Skeletal muscle cell (primary cell): ENCODE measurements at regions not wholly inside any gene's neighbourhood (a gene's known extent, or its start where the extent isn't known, plus 50 kb on each side); places are given as distances from the start of the nearest gene placed in this dataset.
"Not testable (repeated sequence)": the region's sequence is repeated elsewhere in the genome, so short reads cannot be mapped to it uniquely, and the experiment has no call there.

Experiments used
- DNase-seq: peaks from one replicate; pipeline ENCODE4 v3.0.0-alpha.2; 2010; ENCODE audit warnings: low read depth
- H3K4me3 ChIP-seq: 2 replicates; pipeline ENCODE4 v1.5.1; 2011; ENCODE audit warnings: low read depth, mild to moderate bottlenecking, control low read depth, low read length, moderate library complexity

DNA sequence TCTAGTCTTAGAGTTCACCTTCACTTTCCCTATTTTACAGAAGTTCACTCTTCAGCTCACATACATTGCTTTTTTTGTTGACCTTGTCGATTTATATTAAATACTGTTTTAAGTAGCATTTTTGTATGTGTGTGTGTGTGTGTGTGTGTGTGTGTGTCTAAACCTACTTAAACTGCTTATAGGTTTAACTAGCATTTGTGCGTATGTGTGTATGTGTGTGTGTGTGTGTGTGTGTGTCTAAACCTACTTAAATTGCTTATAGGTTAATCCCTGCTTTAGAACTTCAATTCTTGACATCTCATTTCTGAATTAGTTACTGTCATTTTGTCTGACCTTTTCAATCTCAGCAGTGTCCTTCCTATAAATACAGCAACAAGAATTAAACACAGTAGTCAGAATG is 254.8 kb upstream of the EPHA3 start:
- H3K4me3 ChIP-seq: no peak overlapping the region
- no peak for DNase-seq

DNA sequence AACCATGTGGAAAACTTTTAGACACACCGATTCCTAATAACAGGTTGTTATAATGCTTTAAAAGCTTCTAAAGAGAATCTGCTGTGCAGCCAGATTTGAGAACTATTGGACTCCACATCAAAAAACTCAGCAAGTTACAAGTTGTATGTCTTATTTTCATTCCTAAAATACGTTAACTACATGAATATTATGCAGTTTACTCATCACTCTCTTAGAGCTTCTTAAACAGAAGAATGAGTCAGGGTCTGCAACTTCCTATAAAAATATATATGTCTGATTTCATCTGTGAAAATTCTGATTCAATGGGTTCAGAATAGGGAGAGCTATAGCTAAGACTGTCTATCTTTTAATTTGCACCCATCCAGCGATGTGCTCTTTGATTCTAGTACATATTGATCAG is 244.2 kb upstream of the EPHA3 start:
- H3K4me3 ChIP-seq: no peak overlapping the region
- DNase-seq: peak; percentile 4

DNA sequence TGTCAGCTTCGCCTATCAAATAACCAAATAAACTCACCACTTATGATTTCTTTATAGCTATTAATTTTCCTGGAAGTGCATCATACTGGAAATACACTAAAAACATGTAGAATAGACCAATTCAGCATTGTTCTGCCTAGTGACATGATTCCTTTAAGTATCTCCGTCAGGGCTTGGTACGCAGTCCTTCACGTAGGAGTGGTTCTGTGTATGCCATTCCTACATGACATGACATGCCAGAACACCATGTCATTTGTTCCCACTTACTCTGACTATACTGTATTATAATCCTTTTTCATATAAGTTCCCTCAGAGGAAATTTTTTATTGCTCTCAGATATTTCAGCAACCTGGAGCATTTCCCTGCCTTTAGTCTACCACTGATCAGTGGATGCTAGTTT is 230.7 kb upstream of the EPHA3 start:
- DNase-seq: no peak
- H3K4me3 ChIP-seq: no peak overlapping the region

DNA sequence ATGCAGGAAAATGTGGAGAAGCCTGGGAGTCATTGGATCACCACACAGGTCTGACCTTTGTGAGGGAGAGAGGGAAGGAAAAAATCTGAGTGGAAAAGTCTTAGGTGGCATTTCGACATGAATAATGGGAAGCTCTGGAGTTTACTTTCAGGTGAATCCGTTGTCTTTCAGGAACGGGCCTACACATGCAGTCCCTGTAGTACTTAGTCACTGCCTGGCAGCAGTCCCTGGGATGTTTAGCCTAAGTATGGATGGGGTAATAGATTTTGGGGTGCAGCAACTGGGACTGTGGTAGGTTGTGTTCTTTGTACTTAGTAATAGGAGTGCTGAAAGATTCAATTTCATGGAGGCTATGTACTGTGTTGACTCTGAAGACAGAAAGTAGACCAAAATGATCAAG is 227.5 kb upstream of the EPHA3 start:
- no peak overlapping the region for H3K4me3 ChIP-seq
- DNase-seq: no peak

DNA sequence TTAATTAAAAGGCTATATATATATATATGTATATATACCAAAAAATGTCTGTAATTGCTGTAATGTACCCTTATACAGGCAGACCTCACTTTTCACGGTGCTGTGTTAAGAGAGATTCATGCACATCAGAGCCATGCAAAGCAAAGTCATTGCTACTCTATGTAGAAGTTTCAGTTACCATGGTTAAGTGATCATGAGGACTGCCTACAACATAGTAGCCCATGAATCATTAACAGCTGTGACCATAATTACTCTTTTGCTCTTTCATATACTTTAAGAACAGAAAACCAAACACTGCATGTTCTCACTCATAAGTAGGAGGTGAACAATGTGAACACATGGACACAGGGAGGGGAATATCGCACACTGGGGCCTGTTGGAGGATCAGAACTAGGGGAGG is 225.3 kb upstream of the EPHA3 start:
- no peak for DNase-seq
- no peak overlapping the region for H3K4me3 ChIP-seq

DNA sequence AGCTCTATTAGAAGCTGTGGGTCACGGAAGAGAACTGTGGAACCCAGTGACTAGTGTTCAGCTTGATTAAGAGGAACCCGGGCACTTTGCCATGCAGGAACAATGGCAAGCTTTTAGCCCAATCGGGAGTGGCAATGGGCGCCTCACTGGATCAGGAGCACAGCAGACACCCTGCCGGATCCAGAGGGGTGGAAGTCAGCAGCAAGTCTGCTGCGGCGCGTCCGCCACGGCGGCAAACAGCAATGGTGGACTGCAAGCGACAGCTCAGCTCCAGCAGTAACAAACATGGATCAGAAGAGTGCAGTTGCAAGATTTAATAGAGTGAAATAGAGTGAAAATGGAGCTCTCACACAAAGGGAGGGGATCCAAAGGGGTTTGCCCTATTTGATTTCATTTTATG is 220.8 kb upstream of the EPHA3 start:
- DNase-seq, H3K4me3 ChIP-seq: not testable (repeated sequence)

DNA sequence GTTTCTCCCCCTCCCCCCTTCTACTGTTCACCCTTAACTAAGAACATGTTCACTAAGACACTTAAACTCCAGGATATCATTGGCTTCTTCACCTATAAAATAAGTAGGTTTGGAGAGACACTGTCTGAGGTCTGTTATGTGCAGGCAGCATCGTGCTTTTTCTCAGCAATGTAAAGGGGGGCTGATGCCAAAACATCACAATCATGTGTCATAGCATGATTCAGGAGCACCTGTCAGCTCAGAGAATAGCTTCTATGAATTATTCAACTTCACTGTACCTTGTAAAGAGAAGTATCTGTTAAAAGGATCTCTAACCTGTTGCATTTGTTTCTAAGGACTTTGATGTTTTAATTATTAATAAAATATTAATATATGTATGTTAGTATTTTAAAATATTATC is 211.4 kb upstream of the EPHA3 start:
- no peak for DNase-seq
- H3K4me3 ChIP-seq: no peak overlapping the region

DNA sequence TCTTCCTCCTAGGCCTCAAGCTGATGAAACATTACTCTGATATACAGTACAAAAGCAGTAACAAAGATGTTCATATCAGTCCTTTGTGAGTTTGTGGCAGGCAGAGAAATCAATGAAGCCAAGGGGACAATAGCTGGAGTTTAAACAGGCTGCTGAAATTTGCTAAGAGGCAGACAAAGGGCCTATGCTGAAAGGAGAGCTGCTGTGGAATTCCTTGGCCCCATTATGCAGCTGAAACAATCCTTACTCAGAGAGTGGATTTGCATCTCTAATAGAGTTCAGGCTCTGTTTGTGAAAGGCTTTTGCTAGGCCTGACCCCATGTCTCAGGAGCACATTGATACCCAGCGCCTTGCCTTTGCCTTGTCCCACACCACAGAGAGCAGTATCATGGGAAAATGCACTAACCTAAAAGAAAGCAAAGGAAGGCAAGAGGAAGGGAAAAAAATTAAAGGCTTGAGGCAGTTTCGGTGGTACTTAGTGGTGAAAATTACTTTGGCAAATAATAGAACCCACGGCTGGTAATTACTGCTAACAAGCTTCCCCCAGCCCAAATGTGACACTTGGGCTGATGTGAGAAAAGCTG is 195.0 kb upstream of the EPHA3 start:
- no peak for DNase-seq
- no peak overlapping the region for H3K4me3 ChIP-seq

DNA sequence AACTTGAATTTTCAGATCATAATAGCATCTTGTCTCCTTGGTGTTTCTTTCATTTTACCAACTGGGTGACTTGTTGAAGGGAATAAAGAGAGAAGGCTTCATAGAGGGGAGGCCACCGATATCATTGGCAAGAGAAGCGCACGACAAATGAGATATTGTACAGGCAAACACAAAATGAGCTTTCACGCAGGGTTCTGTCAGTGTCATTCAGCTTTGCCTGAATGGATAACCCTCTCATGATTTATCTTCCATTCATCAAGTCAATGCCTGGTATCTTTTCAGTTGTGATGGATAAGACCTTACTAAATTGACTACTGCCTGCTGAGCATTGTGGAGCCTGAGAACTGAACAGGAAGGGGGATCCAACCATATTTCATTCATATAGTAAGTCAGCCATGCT is 188.6 kb upstream of the EPHA3 start:
- no peak for DNase-seq
- no peak overlapping the region for H3K4me3 ChIP-seq

DNA sequence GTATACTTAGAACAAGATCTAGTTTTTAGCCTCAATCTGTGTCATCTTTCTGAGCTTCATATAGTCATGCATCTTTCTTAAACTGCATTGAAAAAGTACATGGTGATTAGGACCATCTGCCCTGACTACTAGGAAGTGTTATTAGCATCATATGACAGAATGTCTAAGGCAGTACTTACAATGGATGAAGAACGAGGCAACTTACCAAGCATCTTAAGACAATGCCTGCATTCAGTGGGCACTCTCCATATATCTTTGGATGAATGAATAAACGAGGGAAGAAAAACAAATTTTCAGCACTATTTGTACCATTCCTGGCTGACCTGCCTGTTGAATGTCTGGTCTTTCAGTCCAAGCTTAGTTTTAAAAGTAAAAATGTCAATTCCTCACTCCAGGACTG is 185.4 kb upstream of the EPHA3 start:
- no peak for DNase-seq
- no peak overlapping the region for H3K4me3 ChIP-seq

DNA sequence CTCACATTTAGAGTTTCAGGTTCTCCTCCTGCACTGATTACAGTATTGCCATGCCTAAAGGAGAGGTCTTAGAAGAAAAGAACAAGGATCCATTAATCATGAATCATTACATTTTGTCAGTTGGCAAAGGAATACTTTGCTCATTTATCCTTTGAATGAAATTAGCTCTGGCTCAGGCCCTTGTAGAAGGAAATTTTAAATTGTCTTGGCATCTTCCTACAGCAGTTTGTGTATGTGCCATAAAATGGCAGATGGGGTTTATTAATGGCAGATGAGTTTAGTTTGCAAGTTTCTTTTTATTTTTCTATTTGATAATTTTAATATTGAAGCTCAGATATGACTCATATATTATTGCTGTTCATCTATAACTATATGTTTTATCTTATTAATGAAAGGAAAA is 181.2 kb upstream of the EPHA3 start:
- no peak for DNase-seq
- H3K4me3 ChIP-seq: no peak overlapping the region

DNA sequence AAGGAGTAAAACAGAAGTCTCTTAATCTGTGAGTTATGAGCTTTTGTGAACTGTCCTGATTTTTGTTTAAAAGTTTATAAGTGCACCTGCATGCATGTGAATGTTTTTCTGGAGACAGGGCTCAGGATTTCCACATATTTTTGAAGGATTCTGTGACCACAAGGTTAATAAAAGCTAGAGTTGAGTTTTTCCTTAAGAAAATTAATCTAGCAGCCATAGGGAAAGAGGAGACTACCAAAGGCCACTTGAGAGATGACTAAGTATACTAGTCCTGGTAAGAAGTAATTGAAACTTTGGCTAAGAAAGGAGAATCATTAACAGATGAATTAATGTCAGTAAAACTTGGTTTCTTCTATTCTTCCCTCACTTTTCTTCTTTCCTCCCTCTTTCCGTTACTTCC is 176.8 kb upstream of the EPHA3 start:
- no peak for DNase-seq

DNA sequence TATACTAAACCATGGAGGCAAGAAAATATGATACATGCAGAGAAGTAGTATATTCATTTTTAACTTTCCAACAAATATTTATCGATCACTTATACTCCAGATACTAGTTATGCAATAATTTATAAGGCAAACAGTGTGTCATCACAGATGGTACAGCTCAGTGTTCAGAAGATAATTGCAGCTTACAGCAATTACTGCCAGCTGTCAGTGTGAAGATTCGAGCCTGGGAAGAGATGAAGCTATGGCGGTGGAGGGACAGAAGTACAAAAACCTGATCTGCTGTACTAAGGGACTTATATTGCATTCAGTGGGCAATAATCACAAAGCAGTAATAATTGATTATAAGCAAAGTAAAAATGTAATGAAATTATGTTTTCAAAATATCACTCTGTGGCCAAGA is 170.6 kb upstream of the EPHA3 start:
- no peak overlapping the region for H3K4me3 ChIP-seq
- no peak for DNase-seq

More for the DNA sequence above, 176.8 kb upstream of the EPHA3 start:
- H3K4me3 ChIP-seq: no peak overlapping the region

DNA sequence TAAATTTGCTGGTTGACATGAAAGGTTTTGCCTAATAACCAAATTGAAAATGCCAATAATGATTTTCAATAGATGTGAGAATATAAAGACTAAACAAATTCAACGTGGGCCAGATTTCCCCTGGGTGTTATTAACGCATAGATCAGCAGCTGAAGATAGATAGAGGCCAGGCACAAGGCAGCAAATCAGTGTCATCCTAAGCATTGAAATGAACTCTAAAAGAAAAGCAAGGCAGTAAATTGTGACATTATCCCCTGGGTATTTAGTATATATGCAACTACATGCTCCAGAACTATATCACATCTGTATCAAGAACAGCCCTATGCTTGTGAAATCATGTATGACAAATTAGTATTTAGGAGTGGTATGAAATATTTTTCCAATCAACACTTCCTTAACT is 167.1 kb upstream of the EPHA3 start:
- no peak for DNase-seq
- no peak overlapping the region for H3K4me3 ChIP-seq

DNA sequence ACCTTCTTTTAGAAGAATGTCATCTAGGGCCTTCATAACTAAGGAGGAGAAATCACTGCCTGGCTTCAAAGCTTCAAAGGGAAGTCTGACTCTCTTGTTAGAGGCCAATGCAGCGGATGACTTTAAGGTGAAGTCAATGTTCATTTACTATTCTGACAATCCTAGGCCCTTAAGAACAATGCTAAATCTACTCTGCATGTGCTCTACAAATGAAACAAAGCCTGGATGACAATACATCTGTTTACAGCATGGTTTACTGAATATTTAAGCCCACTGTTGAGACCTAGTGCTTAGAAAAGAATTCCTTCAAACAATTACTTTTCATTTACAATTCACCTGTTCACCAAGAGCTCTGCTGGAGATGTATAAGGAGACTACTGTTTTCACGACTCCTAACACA is 160.4 kb upstream of the EPHA3 start:
- H3K4me3 ChIP-seq: no peak overlapping the region
- DNase-seq: no peak

DNA sequence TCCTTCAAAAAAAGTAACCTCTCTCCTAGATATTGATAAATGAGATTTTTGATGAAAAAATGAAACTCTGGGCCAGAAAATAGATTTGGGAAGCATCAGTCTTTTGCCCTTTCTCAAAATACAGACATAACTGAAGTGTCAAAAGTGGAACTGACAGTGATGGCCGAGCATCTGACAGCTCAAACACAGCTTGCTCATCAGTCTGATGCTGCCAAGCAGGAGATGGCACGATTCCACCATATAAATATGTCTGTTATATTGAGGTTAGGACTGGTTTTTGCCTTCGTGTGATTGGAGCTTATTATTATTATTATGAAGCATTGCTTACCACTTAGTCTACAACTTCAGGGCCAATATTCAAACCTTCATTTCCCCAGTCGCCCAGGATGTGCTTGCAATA is 152.6 kb upstream of the EPHA3 start:
- no peak overlapping the region for H3K4me3 ChIP-seq
- no peak for DNase-seq

DNA sequence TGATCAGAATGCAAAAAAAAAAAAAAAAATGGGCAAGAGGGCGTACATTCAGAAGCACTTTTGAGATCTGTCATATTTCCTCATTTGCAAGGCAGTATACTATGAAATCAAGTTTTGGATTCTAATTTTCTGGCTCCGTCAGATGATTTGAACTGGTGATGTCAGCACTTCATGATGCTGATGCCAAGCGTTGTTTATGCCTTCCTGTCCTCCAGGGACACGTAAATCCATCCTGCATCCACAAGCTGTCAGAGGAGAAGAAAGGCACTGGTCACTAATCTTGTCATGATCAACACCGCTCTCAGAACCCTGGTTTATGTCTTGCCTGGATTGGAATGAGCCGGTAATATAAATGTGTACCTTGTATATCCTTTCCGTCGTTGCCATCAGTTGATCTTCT is 152.1 kb upstream of the EPHA3 start:
- no peak for DNase-seq
- H3K4me3 ChIP-seq: no peak overlapping the region

DNA sequence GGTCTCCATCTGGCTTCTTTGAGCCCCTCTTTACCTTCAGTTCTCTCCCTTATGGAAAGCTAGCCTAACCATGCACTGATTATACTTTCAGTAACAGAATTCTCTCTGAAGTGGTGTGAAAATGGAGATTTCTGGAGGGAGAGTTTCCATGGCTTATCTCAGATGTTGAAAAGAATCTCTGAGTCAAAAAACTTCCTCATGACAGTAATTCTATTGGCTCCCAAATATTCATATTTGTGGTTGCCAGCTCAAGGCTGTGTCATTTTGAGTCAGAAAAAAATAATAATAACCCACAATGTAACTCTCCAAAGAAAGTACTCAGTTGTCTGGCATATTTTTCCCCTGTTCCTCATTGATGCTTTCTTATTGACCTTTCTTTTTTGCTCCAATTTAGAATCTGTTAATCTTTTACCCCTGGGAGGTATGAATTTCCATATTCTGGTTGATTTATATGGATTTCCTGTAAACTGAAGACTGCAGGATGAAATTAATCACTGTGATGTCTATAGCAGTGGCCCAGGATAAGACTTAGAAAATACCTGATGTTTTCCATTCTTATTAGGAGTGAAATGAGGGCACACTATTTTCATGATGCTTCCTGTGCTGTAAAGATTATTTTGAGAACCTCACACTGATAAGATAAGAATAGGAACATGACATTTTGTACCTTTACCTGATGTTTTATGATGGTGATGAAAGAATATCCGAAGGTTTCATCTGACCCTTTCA is 149.5 kb upstream of the EPHA3 start:
- peak; percentile 37 for DNase-seq
- no peak overlapping the region for H3K4me3 ChIP-seq

DNA sequence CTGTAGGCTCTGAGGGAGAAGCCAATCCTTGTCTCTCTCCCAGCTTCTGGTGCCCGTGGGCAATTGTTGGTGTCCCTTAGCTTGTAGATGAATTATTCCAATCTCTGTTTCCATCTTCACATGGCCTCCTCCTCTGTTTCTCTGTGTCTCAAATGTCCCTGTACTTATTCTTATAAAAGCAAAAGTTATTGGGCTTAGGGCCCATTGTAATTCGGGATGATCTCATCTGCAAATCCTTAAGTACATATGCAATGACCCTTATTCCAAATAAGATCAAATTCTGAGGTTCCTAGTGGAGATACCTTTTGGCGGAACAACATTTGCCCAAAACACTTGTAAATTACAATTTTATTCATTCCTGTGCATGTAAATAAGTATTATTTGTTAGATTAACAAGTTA is 147.4 kb upstream of the EPHA3 start:
- no peak overlapping the region for H3K4me3 ChIP-seq
- no peak for DNase-seq

DNA sequence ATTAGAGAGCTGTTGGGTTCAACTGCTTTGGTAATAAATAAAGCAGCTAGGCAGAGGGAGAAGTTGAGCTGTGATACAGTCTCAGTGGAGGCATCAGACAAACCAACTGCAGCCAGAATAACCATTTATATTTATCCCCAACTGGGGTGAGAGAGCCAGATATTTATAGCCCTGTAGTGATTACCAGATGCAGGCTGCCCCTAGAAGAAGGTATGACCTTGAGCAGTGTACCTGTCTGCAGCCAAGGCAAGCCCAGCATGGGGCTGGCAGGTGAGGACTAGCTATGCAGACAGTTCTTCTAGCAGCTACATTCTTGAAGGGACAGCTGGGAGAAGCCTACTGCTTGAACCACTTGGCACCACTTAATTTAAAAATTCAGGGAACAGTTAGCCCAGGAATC is 144.4 kb upstream of the EPHA3 start:
- no peak overlapping the region for H3K4me3 ChIP-seq
- no peak for DNase-seq

DNA sequence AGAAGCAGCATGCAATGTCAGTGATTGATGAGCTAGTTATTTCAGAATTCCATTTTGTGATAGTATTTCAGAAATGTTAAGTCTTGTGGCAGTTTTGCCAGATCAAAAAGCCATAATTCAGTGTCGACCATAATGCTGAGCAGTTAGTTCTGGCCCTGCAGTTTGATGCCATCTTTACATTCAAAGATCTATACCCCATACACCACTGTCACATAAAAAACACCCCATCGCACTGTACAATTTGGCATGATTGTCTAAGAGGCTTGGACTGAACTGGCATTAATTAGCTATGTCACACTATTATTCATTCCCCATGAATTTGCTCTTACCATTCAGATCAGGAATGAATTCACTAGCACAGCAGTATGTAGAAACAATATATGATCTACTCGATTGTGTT is 127.7 kb upstream of the EPHA3 start:
- DNase-seq: no peak
- H3K4me3 ChIP-seq: no peak overlapping the region

DNA sequence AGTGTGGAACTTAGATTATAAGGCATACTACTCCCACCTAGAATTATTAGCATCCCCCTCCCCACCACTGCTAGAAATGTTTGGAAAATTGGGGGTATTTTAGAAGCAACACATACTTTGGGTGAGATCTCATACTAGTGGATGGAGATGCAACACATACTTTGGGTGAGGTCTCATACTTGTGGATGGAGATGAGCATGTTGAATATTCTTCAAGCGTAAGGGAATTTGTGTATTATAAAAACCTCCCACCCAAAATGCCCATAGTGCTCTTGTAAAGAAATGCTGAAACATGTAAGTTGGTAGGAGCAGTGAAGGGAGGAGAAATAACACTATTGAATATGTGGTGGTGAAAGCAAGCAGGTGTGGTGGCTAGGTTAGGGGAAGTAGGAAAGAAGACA is 124.0 kb upstream of the EPHA3 start:
- H3K4me3 ChIP-seq: no peak overlapping the region
- no peak for DNase-seq
